ENCODE measurements at regions not wholly inside any gene's neighbourhood (a gene's known extent, or its start where the extent isn't known, plus 50 kb on each side); places are given as distances from the start of the nearest gene placed in this dataset.

DNA sequence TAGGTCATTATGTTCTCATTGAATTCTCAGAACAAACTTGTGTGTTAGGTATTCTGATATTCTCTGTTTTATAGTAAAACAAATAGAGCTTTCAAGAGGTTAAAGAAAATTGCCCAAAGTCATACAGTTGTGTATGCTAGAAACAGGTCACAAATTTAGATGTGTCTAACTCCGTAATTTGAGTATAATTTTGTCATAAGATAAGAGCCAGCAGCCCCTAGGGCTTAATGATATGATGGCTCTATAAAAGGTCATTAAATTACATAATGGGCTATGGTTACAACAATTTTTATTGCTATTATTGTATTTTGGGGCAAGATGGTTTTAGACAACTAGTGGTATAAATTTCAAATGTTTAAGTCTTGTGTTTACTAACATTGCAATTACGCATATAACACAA, 701.9 kb downstream of the LUZP2 start:
- Histone ChIP-seq H3K4me3 (ENCODE audit: low read depth, low read length) (no peak overlapping the region), H3K36me3 (ENCODE audit: control insufficient read depth, insufficient read depth, low read length) (no peaks in the 10 kb centered on the region), H3K27me3 (ENCODE audit: control insufficient read depth, insufficient read depth, low read length) (no peaks in the 10 kb centered on the region)
- no peak for DNase-seq (ENCODE audit: low read depth)
- no peak for TF ChIP-seq CTCF (IDR thresholded peaks at IDR 0.05; ENCODE audit: insufficient read depth, low read depth, low read length)
- ChIA-PET POLR2A (no interaction called here), CTCF (no interaction called here)

- DNase-seq (ENCODE audit: low read depth) = no peak
- ChIA-PET CTCF (no interaction called here), POLR2A (no interaction called here)
- H3K36me3 ChIP-seq (ENCODE audit: control insufficient read depth, insufficient read depth, low read length) = no peaks in the 10 kb centered on the region
- no peaks in the 10 kb centered on the region for H3K27me3 ChIP-seq (ENCODE audit: control insufficient read depth, insufficient read depth, low read length)
- no peak for TF ChIP-seq CTCF (IDR thresholded peaks at IDR 0.05; ENCODE audit: insufficient read depth, low read depth, low read length)
- H3K4me3 ChIP-seq (ENCODE audit: low read depth, low read length) = no peak overlapping the region
These were observed 704.1 kb downstream of the LUZP2 start for GRCh38 chr11:25200925-25201324.

DNA sequence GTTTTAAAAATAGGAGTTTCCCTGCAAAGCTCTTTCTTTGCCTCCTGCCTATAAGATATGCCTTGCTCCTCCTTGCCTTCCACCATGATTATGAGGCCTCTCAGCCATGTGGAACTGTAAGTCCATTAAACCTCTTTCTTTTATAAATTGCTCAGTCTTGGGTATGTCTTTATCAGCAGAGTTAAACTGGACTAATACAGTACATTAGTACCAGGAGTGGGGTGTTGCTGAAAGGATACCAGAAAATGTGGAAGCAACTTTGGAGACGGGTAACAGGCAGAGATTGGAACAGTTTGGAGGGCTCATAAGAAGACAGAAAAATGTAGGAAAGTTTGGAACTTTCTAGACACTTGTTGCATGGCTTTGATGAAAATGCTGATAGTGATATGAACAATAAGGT, 709.9 kb downstream of the LUZP2 start:
- H3K27me3 ChIP-seq (ENCODE audit: control insufficient read depth, insufficient read depth, low read length) = no peaks in the 10 kb centered on the region
- no peak for DNase-seq (ENCODE audit: low read depth)
- no peak for TF ChIP-seq CTCF (IDR thresholded peaks at IDR 0.05; ENCODE audit: insufficient read depth, low read depth, low read length)
- H3K36me3 ChIP-seq (ENCODE audit: control insufficient read depth, insufficient read depth, low read length) = no peaks in the 10 kb centered on the region
- H3K4me3 ChIP-seq (ENCODE audit: low read depth, low read length) = no peak overlapping the region
- CTCF ChIA-PET = no interaction called here
- POLR2A ChIA-PET = no interaction called here

DNA sequence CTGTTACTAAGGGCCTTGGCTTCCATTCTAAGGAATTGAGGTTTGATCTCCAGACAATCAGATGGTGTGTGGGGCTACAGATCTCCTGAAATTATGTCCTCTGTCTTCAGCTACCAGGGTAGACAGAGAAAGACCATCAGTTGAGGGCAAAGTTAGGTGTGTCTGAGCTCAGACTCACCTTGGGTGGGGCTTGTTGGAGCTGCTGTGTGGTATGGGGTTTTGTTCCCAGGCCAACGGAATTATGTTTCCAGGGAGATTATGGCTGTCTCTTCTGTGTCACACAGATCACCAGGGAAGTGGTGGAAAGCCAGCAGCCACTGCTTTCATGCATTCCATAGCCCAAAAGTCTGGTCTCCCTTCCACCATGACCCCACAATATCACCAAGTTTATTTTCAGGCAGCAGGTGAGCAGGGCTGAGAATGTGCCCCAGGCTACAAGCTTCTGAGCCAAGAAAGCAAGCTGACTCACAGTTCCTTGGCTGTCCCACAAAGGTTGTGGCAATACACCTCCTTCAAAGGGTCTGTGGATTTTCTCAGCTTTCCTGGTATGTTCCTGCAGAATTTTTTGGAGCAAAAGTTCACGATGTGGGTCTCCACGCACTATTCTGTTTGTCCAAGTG, 714.9 kb downstream of the LUZP2 start:
- TF ChIP-seq CTCF (IDR thresholded peaks at IDR 0.05; ENCODE audit: insufficient read depth, low read depth, low read length) = no peak
- ChIA-PET CTCF (no interaction called here), POLR2A (no interaction called here)
- no peak for DNase-seq (ENCODE audit: low read depth)
- no peaks in the 10 kb centered on the region for H3K27me3 ChIP-seq (ENCODE audit: control insufficient read depth, insufficient read depth, low read length)
- no peaks in the 10 kb centered on the region for H3K36me3 ChIP-seq (ENCODE audit: control insufficient read depth, insufficient read depth, low read length)
- H3K4me3 ChIP-seq (ENCODE audit: low read depth, low read length) = no peak overlapping the region

- CTCF ChIA-PET = no interaction called here
These were observed 717.8 kb downstream of the LUZP2 start for GRCh38 chr11:25214535-25215176.

More at GRCh38 chr11:25214535-25215176, 717.8 kb downstream of the LUZP2 start:
- POLR2A ChIA-PET = no interaction called here
- H3K27me3 ChIP-seq (ENCODE audit: control insufficient read depth, insufficient read depth, low read length) = no peaks in the 10 kb centered on the region
- H3K4me3 ChIP-seq (ENCODE audit: low read depth, low read length) = no peak overlapping the region
- H3K36me3 ChIP-seq (ENCODE audit: control insufficient read depth, insufficient read depth, low read length) = no peaks in the 10 kb centered on the region
- TF ChIP-seq CTCF (IDR thresholded peaks at IDR 0.05; ENCODE audit: insufficient read depth, low read depth, low read length) = no peak
- DNase-seq (ENCODE audit: low read depth) = no peak
